Caco-2 (cell line): ENCODE measurements at regions not wholly inside any gene's neighbourhood (a gene's known extent, or its start where the extent isn't known, plus 50 kb on each side); places are given as distances from the start of the nearest gene placed in this dataset.

Experiments
- BruUV-seq: library from RNA; stranded (reverse); fragments of 400-500 nt; replicated peaks from 2 replicates; lab custom pipeline; 2021; lab: Mats Ljungman, UMichigan
- CTCF ChIA-PET: fragments of 300-600 bp; sonication (Branson Sonifier 250); formaldehyde crosslinking; loops from one replicate; lab custom pipeline; 2022; ENCODE audit warnings: antibody characterized with exemption; lab: Charles Lee
- POLR2A ChIA-PET: fragments of 300-600 bp; sonication (Branson Sonifier 250); formaldehyde crosslinking; loops from one replicate; lab custom pipeline; 2022; ENCODE audit warnings: antibody characterized with exemption; lab: Charles Lee
- DNase-seq, 2 experiments: peaks; one replicate each; pipeline versions ENCODE4 v3.0.0 to v3.0.0-alpha.2; 2020 to 2022
- H3K27me3 ChIP-seq: replicated peaks from 2 replicates; pipeline ENCODE4 v1.6.0; 2011; ENCODE audit warnings: low read length; ENCODE audit not compliant: control insufficient read depth, insufficient read depth
- H3K36me3 ChIP-seq: 2 replicates; pipeline ENCODE4 v1.5.1; 2011; ENCODE audit warnings: low read length; ENCODE audit not compliant: control insufficient read depth, insufficient read depth
- H3K4me1 ChIP-seq: fragments of 250-450 bp; sonication (Bioruptor Pico); 2 replicates; pipeline ENCODE4 v1.5.1; 2020; ENCODE audit warnings: mild to moderate bottlenecking
- H3K4me3 ChIP-seq: 2 replicates; pipeline ENCODE4 v1.5.1; 2011; ENCODE audit warnings: low read depth, mild to moderate bottlenecking, control low read depth, low read length
- H3K9me3 ChIP-seq: fragments of 250-450 bp; sonication (Bioruptor Pico); 2 replicates; pipeline ENCODE4 v1.5.1; 2020; ENCODE audit warnings: mild to moderate bottlenecking, moderate library complexity
- H3K27ac Mint-ChIP-seq: one replicate; pipeline ENCODE4 v1.8.0; 2022; ENCODE audit warnings: mixed read lengths; ENCODE audit not compliant: unreplicated experiment
- H3K27me3 Mint-ChIP-seq: one replicate; pipeline ENCODE4 v1.8.0; 2022; ENCODE audit warnings: mixed read lengths; ENCODE audit not compliant: insufficient read depth, unreplicated experiment
- H3K36me3 Mint-ChIP-seq: one replicate; pipeline ENCODE4 v1.8.0; 2022; ENCODE audit warnings: mild to moderate bottlenecking, mixed read lengths; ENCODE audit not compliant: insufficient read depth, unreplicated experiment
- H3K4me1 Mint-ChIP-seq: one replicate; pipeline ENCODE4 v1.8.0; 2022; ENCODE audit warnings: low read depth, mixed read lengths; ENCODE audit not compliant: unreplicated experiment
- H3K4me3 Mint-ChIP-seq: one replicate; pipeline ENCODE4 v1.8.0; 2022; ENCODE audit warnings: mild to moderate bottlenecking, moderate library complexity, mixed read lengths; ENCODE audit not compliant: unreplicated experiment
- H3K9me3 Mint-ChIP-seq: one replicate; pipeline ENCODE4 v1.8.0; 2022; ENCODE audit warnings: mixed read lengths; ENCODE audit not compliant: unreplicated experiment
- intact Hi-C: fragments of 100-400 bp; cut with micrococcal nuclease; formaldehyde crosslinking; loops from one replicate; pipeline ENCODE4 v1.10.0; 2022; ENCODE audit not compliant: unreplicated experiment
- TF ChIP-seq, protein P1 (sequence below), 2 experiments: fragments of 200-600 bp in 1 of 2; IDR thresholded peaks; 1 replicate in 1 of 2; 2 replicates in 1 of 2; pipeline versions ENCODE4 v1.5.1 to v1.8.0; 2011 to 2022; ENCODE audit warnings: antibody characterized with exemption in 1 of 2, control low read depth in 1 of 2, inconsistent platforms in 1 of 2, low read depth in 1 of 2, low read length in 1 of 2, mild to moderate bottlenecking in 1 of 2, moderate library complexity in 1 of 2; ENCODE audit not compliant: insufficient read depth in 1 of 2, severe bottlenecking in 1 of 2, unreplicated experiment in 1 of 2

DNA sequence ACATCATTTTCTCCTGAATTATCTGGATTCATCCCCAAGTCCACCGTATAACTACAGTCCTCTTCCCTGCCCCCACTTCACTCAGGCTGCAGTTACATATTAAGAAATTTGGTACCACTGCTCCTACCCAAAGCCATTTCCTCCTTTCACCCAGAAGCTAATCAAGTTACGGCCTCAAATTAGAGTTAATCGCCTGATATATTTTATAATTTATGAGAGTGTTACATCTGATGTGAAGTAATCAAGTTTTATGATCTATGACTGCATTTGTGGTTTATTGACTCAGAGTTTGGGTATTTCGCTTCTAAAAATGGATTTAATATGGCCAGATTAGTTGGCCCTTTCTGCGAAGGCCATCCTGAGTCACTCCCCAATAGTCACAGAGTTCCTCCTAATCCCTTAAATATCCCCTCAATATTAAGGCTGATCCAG lies 223.6 kb upstream of the KIF2A start:
- Histone ChIP-seq H3K4me1 (no peaks in the 10 kb centered on the region), H3K27me3 (no peaks in the 10 kb centered on the region), H3K36me3 (no peaks in the 10 kb centered on the region), H3K9me3 (no peaks in the 10 kb centered on the region), H3K4me3 (no peak overlapping the region)
- H3K9me3 Mint-ChIP-seq, result no peaks in the 10 kb centered on the region
- H3K4me1 Mint-ChIP-seq, result peaks cover 8% of the 10 kb centered on the region
- no peak overlapping the region for H3K27ac Mint-ChIP-seq
- H3K36me3 Mint-ChIP-seq, result no peaks in the 10 kb centered on the region
- peaks cover 17% of the 10 kb centered on the region for H3K27me3 Mint-ChIP-seq
- H3K4me3 Mint-ChIP-seq, result no peak overlapping the region
- no TSS peak for BruUV-seq
- CTCF ChIA-PET, result no interaction called here
- DNase-seq, result no peak
- TF ChIP-seq, protein P1, sequence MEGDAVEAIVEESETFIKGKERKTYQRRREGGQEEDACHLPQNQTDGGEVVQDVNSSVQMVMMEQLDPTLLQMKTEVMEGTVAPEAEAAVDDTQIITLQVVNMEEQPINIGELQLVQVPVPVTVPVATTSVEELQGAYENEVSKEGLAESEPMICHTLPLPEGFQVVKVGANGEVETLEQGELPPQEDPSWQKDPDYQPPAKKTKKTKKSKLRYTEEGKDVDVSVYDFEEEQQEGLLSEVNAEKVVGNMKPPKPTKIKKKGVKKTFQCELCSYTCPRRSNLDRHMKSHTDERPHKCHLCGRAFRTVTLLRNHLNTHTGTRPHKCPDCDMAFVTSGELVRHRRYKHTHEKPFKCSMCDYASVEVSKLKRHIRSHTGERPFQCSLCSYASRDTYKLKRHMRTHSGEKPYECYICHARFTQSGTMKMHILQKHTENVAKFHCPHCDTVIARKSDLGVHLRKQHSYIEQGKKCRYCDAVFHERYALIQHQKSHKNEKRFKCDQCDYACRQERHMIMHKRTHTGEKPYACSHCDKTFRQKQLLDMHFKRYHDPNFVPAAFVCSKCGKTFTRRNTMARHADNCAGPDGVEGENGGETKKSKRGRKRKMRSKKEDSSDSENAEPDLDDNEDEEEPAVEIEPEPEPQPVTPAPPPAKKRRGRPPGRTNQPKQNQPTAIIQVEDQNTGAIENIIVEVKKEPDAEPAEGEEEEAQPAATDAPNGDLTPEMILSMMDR (IDR thresholded peaks at IDR 0.05; ENCODE audit: insufficient read depth in 1 of 2, low read depth in 1 of 2, low read length in 1 of 2, severe bottlenecking in 1 of 2, unreplicated experiment in 1 of 2), result no peak
- POLR2A ChIA-PET, result no interaction called here
- intact Hi-C loops, result no loop called here

DNA sequence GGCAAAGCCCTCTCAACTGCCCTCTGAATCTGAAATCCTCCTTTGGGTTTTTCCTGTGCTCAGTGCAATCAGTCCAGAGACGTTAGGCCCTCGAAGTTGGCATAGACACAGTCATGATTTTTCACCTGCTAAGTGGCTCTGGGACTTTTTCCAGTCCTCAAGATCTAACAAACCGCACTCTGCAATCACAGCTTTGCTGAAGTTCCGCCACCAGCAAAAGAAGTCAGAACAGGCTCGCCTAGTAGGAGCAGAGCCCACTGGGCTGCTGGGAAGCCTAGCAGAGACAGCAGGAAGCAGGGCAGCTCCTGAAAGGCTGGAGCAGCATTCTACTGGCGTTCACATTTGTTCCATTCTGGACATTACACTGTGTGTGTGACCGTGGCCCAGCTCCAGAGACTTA lies 222.8 kb upstream of the KIF2A start:
- H3K9me3 ChIP-seq, result no peaks in the 10 kb centered on the region
- H3K27ac Mint-ChIP-seq, result no peak overlapping the region
- BruUV-seq, result no TSS peak
- ChIA-PET CTCF (no interaction called here), POLR2A (no interaction called here)
- DNase-seq, result no peak
- peaks cover 1% of the 10 kb centered on the region for H3K4me1 Mint-ChIP-seq
- TF ChIP-seq, protein P1 (IDR thresholded peaks at IDR 0.05; ENCODE audit: insufficient read depth in 1 of 2, low read depth in 1 of 2, low read length in 1 of 2, severe bottlenecking in 1 of 2, unreplicated experiment in 1 of 2), result no peak
- no peaks in the 10 kb centered on the region for H3K4me1 ChIP-seq
- H3K36me3 ChIP-seq, result no peaks in the 10 kb centered on the region
- intact Hi-C loops, result no loop called here
- no peaks in the 10 kb centered on the region for H3K36me3 Mint-ChIP-seq
- no peaks in the 10 kb centered on the region for H3K9me3 Mint-ChIP-seq
- H3K4me3 ChIP-seq, result no peak overlapping the region
- peaks cover 13% of the 10 kb centered on the region for H3K27me3 Mint-ChIP-seq
- H3K27me3 ChIP-seq, result no peaks in the 10 kb centered on the region
- no peak overlapping the region for H3K4me3 Mint-ChIP-seq

DNA sequence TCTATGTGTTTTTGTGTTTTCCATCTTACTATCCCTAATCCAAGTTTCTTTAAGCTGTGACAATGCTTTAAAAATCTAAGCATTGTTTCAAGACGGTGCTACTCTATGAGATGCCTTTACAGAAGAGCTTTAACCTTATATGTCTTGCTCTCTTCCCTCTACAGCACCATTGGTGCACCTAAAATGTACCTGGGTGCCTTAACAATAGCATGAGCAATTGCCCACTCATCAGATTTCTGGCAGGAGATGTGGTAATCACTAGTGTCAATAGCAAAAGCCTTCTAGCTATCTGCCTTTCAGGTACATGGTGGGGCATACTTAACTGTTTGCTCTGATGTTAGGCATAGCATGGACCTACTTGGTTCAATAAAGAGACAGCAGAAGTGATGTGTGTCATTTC lies 222.3 kb upstream of the KIF2A start:
- no peak overlapping the region for H3K27ac Mint-ChIP-seq
- no peaks in the 10 kb centered on the region for H3K27me3 ChIP-seq
- H3K4me1 ChIP-seq, result no peaks in the 10 kb centered on the region
- H3K9me3 Mint-ChIP-seq, result no peaks in the 10 kb centered on the region
- no peak overlapping the region for H3K4me3 Mint-ChIP-seq
- no TSS peak for BruUV-seq
- peaks cover 13% of the 10 kb centered on the region for H3K27me3 Mint-ChIP-seq
- ChIA-PET POLR2A (no interaction called here), CTCF (no interaction called here)
- DNase-seq, result no peak
- TF ChIP-seq, protein P1 (IDR thresholded peaks at IDR 0.05; ENCODE audit: insufficient read depth in 1 of 2, low read depth in 1 of 2, low read length in 1 of 2, severe bottlenecking in 1 of 2, unreplicated experiment in 1 of 2), result no peak
- intact Hi-C loops, result no loop called here
- H3K9me3 ChIP-seq, result no peaks in the 10 kb centered on the region
- H3K4me3 ChIP-seq, result no peak overlapping the region
- H3K4me1 Mint-ChIP-seq, result no peaks in the 10 kb centered on the region
- H3K36me3 ChIP-seq, result no peaks in the 10 kb centered on the region
- H3K36me3 Mint-ChIP-seq, result no peaks in the 10 kb centered on the region
